ENCODE measurements at regions not wholly inside any gene's neighbourhood (a gene's known extent, or its start where the extent isn't known, plus 50 kb on each side); places are given as distances from the start of the nearest gene placed in this dataset.
"Not testable (repeated sequence)": the region's sequence is repeated elsewhere in the genome, so short reads cannot be mapped to it uniquely, and the experiment has no call there.

DNA sequence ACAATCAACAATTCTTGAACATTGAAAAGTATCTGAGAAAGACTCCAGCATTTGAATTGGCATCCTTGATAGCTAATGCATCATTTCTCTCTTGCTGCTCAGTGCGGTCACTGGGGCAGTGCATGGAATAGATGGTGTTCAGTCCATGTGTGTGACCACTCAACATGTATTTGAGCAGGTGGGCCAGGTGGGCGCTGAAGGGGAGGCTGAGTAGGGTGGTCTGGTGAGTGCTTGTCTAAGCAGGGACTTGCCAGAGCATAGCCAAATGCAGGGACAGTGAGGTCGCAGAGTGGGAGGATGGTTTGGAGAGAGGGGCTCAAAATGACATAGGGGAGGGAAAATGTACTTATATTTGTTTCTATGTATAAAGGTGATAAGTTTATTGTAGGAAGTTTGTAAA, 409.0 kb downstream of the TMEM121 start:
- Histone ChIP-seq H3K27ac (no peak overlapping the region), H3K9me3 (ENCODE audit: low read depth, low read length) (no peaks in the 10 kb centered on the region), H3K9ac (ENCODE audit: insufficient read length) (no peak overlapping the region), H3K36me3 (ENCODE audit: insufficient read depth, low read length) (no peaks in the 10 kb centered on the region), H3K4me3 (no peak overlapping the region)
- TF ChIP-seq FOXP2 (optimal IDR thresholded peaks at IDR 0.05; ENCODE audit: control extremely low read depth, extremely low read length, insufficient read depth): no peak
- no peak for TF ChIP-seq POLR2AphosphoS5 (IDR thresholded peaks at IDR 0.05; ENCODE audit: borderline replicate concordance, low read depth, low read length)
- TF ChIP-seq EZH2 (IDR thresholded peaks at IDR 0.05): no peak
- no peak for DNase-seq (ENCODE audit: low read depth, low spot score)

DNA sequence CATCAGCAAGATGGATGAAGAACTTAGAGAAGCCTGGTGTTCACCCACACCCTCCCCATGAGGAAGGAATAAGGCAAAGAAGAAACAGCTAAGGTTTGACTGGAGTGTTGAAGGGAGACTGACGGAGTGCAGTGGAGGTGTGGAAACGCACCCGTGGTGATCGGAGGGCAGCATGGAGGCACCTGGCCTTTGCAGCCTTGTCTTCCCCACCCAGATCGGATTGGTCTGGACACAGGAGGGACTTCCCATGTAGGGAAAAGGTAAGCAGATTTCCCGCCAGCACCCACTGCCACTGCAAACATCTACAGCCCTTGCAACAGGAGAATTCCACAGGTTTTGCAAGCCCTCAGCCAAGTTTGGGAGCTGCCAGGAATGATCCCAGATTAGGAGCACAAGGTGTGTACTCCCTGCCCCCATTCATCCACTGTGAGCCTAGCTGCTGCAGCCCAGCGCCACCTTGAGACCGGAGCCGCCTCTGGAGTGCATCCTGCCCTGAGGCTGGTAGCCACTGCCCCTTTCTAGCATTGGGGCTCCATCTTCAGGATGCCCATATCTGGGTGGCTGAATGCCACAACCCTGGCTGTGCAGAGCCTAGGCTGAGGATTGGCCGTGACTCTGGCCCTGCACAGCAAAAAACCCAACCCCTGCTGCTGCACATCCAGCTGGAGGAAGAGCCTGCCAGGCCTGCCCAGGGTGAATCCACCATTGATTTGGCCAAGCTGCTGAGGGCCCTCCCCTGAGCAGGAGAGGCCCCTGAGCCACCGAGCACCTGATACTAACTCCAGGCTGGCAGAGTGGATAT, 411.1 kb downstream of the TMEM121 start:
- Histone ChIP-seq H3K4me3 (no peak overlapping the region), H3K27ac (no peak overlapping the region), H3K9ac (ENCODE audit: insufficient read length) (no peak overlapping the region), H3K36me3 (ENCODE audit: insufficient read depth, low read length) (no peaks in the 10 kb centered on the region), H3K9me3 (ENCODE audit: low read depth, low read length) (no peaks in the 10 kb centered on the region)
- no peak for TF ChIP-seq EZH2 (IDR thresholded peaks at IDR 0.05)
- no peak for TF ChIP-seq FOXP2 (optimal IDR thresholded peaks at IDR 0.05; ENCODE audit: control extremely low read depth, extremely low read length, insufficient read depth)
- TF ChIP-seq POLR2AphosphoS5 (IDR thresholded peaks at IDR 0.05; ENCODE audit: borderline replicate concordance, low read depth, low read length): no peak
- DNase-seq (ENCODE audit: low read depth, low spot score): no peak

DNA sequence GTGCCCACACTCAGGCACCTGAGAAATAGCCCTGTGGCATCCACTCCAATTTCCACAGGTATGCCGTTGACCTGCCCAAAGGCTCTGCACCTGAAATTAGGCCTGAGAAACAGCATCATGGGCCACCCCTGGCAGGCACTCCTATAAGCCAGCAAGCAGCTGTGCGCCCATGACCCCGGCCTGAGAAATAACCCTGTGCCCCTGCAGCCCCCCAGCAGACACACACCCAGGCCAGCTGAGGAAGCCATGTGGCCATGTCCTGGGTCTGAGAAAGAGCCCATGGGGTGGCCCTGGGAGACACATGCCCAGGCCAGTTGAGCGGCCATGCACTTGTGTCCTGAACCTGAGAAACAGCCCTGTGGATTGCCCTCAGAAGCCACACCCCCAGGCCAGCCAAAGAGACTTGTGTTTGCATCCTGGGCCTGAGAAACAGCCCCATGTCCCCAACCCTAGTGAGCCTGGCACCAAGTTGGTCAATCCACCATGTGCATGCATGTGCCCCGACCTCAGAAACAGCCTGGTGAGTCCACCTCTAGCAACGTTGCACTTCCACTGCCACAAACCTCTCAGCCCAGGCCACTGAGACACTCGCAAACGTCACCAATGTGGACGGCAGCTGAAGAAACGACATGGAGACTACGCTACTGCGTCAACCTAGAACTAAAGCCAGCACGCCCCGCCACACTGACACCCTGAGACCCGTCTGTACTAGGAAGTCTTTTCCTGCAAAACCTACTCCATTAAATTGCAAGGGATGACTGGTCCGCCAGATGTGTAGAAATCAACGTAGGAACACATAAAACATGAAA, 411.9 kb downstream of the TMEM121 start:
- Histone ChIP-seq H3K9me3 (ENCODE audit: low read depth, low read length) (no peaks in the 10 kb centered on the region), H3K4me3 (no peak overlapping the region), H3K36me3 (ENCODE audit: insufficient read depth, low read length) (no peaks in the 10 kb centered on the region), H3K9ac (ENCODE audit: insufficient read length) (no peak overlapping the region), H3K27ac (no peak overlapping the region)
- DNase-seq (ENCODE audit: low read depth, low spot score): no peak
- TF ChIP-seq FOXP2 (optimal IDR thresholded peaks at IDR 0.05; ENCODE audit: control extremely low read depth, extremely low read length, insufficient read depth) (no peak), POLR2AphosphoS5 (IDR thresholded peaks at IDR 0.05; ENCODE audit: borderline replicate concordance, low read depth, low read length) (no peak)

DNA sequence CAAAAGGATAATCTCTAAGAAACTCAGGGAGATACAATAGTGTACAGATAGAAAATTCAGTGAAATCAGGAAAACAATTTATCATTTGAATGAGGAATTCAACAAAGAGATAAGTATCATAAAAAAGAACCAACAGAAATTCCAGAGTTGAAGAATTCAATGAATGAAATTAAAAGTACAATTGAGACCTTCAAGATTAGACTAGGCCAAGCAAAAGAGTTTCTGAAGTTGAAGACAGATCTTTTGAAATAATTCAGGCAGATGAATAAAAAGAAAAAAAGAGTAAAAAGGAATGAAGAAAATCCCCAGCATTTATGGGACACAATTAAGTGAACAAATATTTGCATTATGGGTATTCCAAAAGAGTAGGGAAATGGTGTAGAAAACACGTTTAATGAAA, 412.6 kb downstream of the TMEM121 start:
- no peak for TF ChIP-seq POLR2AphosphoS5 (IDR thresholded peaks at IDR 0.05; ENCODE audit: borderline replicate concordance, low read depth, low read length)
- no peak for TF ChIP-seq FOXP2 (optimal IDR thresholded peaks at IDR 0.05; ENCODE audit: control extremely low read depth, extremely low read length, insufficient read depth)
- TF ChIP-seq EZH2 (IDR thresholded peaks at IDR 0.05): no peak
- Histone ChIP-seq H3K27ac (no peak overlapping the region), H3K36me3 (ENCODE audit: insufficient read depth, low read length) (no peaks in the 10 kb centered on the region), H3K9ac (ENCODE audit: insufficient read length) (no peak overlapping the region), H3K4me3 (no peak overlapping the region), H3K9me3 (ENCODE audit: low read depth, low read length) (no peaks in the 10 kb centered on the region)
- no peak for DNase-seq (ENCODE audit: low read depth, low spot score)

DNA sequence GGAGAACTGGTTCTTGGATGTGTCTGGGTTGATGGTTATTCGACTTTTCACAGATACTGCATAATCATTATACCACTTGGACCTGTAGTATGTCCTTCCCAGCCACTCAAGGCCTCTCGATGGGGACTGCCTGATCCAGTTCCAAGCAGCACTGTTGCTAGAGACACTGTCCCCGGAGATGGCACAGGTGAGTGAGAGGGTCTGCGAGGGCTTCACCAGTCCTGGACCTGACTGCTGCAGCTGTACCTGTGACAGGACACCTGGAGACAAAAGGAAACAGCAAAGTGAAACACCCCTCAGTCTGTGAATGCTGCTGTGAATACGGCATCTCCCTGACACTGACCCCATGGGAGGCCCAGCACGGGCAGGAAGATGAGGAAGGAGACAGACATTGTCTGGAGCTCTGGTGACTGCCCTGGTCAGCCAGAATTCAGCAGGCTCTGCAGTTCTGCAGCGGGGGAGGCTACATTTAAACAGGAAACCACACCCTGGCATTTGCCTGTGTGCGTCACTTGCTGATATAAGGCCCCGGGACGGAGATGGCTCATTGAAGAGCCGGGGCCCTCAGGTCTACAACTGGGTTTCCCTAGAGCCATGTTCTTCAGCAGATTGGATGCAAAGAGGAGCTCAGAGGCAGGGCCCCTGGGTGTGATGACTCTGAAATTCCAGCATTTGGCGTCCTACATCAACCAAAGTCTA, 413.6 kb downstream of the TMEM121 start:
- Histone ChIP-seq H3K9ac (ENCODE audit: insufficient read length) (no peak overlapping the region), H3K4me3 (no peak overlapping the region), H3K9me3 (ENCODE audit: low read depth, low read length) (no peaks in the 10 kb centered on the region), H3K27ac (no peak overlapping the region), H3K36me3 (ENCODE audit: insufficient read depth, low read length) (no peaks in the 10 kb centered on the region)
- no peak for TF ChIP-seq POLR2AphosphoS5 (IDR thresholded peaks at IDR 0.05; ENCODE audit: borderline replicate concordance, low read depth, low read length)
- DNase-seq (ENCODE audit: low read depth, low spot score): no peak

GRCh38 chr14:105940534-105941225, 414.3 kb downstream of the TMEM121 start:
- Histone ChIP-seq H3K4me3 (no peak overlapping the region), H3K9ac (ENCODE audit: insufficient read length) (no peak overlapping the region), H3K36me3 (ENCODE audit: insufficient read depth, low read length) (no peaks in the 10 kb centered on the region), H3K27ac (no peak overlapping the region), H3K9me3 (ENCODE audit: low read depth, low read length) (no peaks in the 10 kb centered on the region)
- TF ChIP-seq POLR2AphosphoS5 (IDR thresholded peaks at IDR 0.05; ENCODE audit: borderline replicate concordance, low read depth, low read length) (no peak), EZH2 (IDR thresholded peaks at IDR 0.05) (no peak), FOXP2 (optimal IDR thresholded peaks at IDR 0.05; ENCODE audit: control extremely low read depth, extremely low read length, insufficient read depth) (no peak)
- no peak for DNase-seq (ENCODE audit: low read depth, low spot score)

- DNase-seq (ENCODE audit: low read depth, low spot score): no peak
- no peak for TF ChIP-seq POLR2AphosphoS5 (IDR thresholded peaks at IDR 0.05; ENCODE audit: borderline replicate concordance, low read depth, low read length)
- TF ChIP-seq FOXP2 (optimal IDR thresholded peaks at IDR 0.05; ENCODE audit: control extremely low read depth, extremely low read length, insufficient read depth): no peak
- TF ChIP-seq EZH2 (IDR thresholded peaks at IDR 0.05): no peak
- Histone ChIP-seq H3K36me3 (ENCODE audit: insufficient read depth, low read length) (no peaks in the 10 kb centered on the region), H3K9me3 (ENCODE audit: low read depth, low read length) (no peaks in the 10 kb centered on the region), H3K4me3 (no peak overlapping the region), H3K9ac (ENCODE audit: insufficient read length) (no peak overlapping the region), H3K27ac (no peak overlapping the region)
Measured at GRCh38 chr14:105941226-105942166, 415.1 kb downstream of the TMEM121 start.

DNA sequence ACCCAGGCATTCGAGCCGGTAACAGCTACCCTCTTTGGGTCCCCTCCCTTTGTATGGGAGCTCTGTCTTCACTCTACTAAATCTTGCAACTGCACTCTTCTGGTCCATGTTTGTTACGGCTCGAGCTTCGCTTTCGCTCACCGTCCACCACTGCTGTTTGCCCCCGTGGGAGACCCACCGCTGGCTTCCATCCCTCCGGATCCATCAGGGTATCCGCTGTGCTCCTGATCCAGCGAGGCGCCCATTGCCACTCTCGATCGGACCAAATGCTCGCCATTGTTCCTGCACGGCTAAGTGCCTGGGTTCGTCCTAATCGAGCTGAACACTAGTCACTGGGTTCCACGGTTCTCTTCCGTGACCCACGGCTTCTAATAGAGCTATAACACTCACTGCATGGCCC, 416.3 kb downstream of the TMEM121 start:
- H3K27ac ChIP-seq; H3K4me3 ChIP-seq; H3K36me3 ChIP-seq (ENCODE audit: insufficient read depth, low read length); DNase-seq (ENCODE audit: low read depth, low spot score); H3K9ac ChIP-seq (ENCODE audit: insufficient read length); H3K9me3 ChIP-seq (ENCODE audit: low read depth, low read length): not testable (repeated sequence)

Data from SK-N-MC (cell line).